T-helper 17 cell (primary cell): ENCODE measurements at regions not wholly inside any gene's neighbourhood (a gene's known extent, or its start where the extent isn't known, plus 50 kb on each side); places are given as distances from the start of the nearest gene placed in this dataset.

Experiments
- ATAC-seq: fragments of 150-1000 bp; cut with Tn5 transposase; 2 replicates; pipeline ENCODE4 v1.10.0; 2021; ENCODE audit warnings: mild to moderate bottlenecking, moderate library complexity
- DNase-seq, 3 donors: peaks; one replicate each; pipeline versions ENCODE4 v3.0.0 to v3.0.0-alpha.2; 2020 to 2021
- H3K9me3 ChIP-seq: one replicate; pipeline ENCODE4 v1.7.0; 2013; ENCODE audit warnings: low read length, mild to moderate bottlenecking; ENCODE audit not compliant: control insufficient read depth, poor library complexity, severe bottlenecking
- H3K27ac Mint-ChIP-seq: one replicate; pipeline ENCODE4 v1.8.0; 2022; ENCODE audit warnings: mild to moderate bottlenecking, moderate library complexity, mixed read lengths
- H3K27me3 Mint-ChIP-seq: one replicate; pipeline ENCODE4 v1.8.0; 2022; ENCODE audit warnings: mixed read lengths
- H3K36me3 Mint-ChIP-seq: one replicate; pipeline ENCODE4 v1.8.0; 2022; ENCODE audit warnings: low read depth, mixed read lengths
- H3K4me1 Mint-ChIP-seq: one replicate; pipeline ENCODE4 v1.8.0; 2022; ENCODE audit warnings: mild to moderate bottlenecking, mixed read lengths
- H3K4me3 Mint-ChIP-seq: one replicate; pipeline ENCODE4 v1.8.0; 2022; ENCODE audit warnings: mild to moderate bottlenecking, moderate library complexity, mixed read lengths

- DNase-seq (no peak), ATAC-seq (no peak)
- H3K4me1 Mint-ChIP-seq, result peaks cover 6% of the 10 kb centered on the region
- peaks cover 74% of the 10 kb centered on the region for H3K27me3 Mint-ChIP-seq
- H3K36me3 Mint-ChIP-seq, result no peaks in the 10 kb centered on the region
- H3K4me3 Mint-ChIP-seq, result no peak overlapping the region
- H3K9me3 ChIP-seq, result no peaks in the 10 kb centered on the region
- H3K27ac Mint-ChIP-seq, result no peak overlapping the region
Observed at GRCh38 chr20:34189572-34190163, 51.6 kb upstream of the ASIP start.

GRCh38 chr20:34190262-34190661 lies 51.0 kb upstream of the ASIP start:
- Mint-ChIP-seq H3K4me3 (no peak overlapping the region), H3K4me1 (peaks cover 8% of the 10 kb centered on the region), H3K36me3 (no peaks in the 10 kb centered on the region), H3K27ac (no peak overlapping the region), H3K27me3 (peaks cover 75% of the 10 kb centered on the region)
- H3K9me3 ChIP-seq, result no peaks in the 10 kb centered on the region
- DNase-seq (no peak), ATAC-seq (no peak)

- H3K9me3 ChIP-seq, result no peaks in the 10 kb centered on the region
- Mint-ChIP-seq H3K36me3 (no peaks in the 10 kb centered on the region), H3K4me3 (no peak overlapping the region), H3K27ac (no peak overlapping the region), H3K27me3 (peaks cover 72% of the 10 kb centered on the region), H3K4me1 (peaks cover 8% of the 10 kb centered on the region)
- DNase-seq, result no peak
- no peak for ATAC-seq
Observed at GRCh38 chr20:34190679-34191090, 50.5 kb upstream of the ASIP start.
